ENCODE measurements at regions not wholly inside any gene's neighbourhood (a gene's known extent, or its start where the extent isn't known, plus 50 kb on each side); places are given as distances from the start of the nearest gene placed in this dataset.

GRCh38 chr22:49713003-49713402, 114.7 kb downstream of the BRD1 start:
- FAIRE-seq = no peak
- DNase-seq (ENCODE audit: insufficient read length, low spot score) = no peak
- TF ChIP-seq CTCF (IDR thresholded peaks at IDR 0.05; ENCODE audit: insufficient read depth, missing control alignments) = no peak

GRCh38 chr22:49712195-49712791, 115.4 kb downstream of the BRD1 start:
- TF ChIP-seq CTCF (IDR thresholded peaks at IDR 0.05; ENCODE audit: insufficient read depth, missing control alignments) = no peak
- FAIRE-seq (no peak), DNase-seq (ENCODE audit: insufficient read length, low spot score) (no peak)

- no peak for TF ChIP-seq CTCF (IDR thresholded peaks at IDR 0.05; ENCODE audit: insufficient read depth, missing control alignments)
- no peak for FAIRE-seq
- no peak for DNase-seq (ENCODE audit: insufficient read length, low spot score)
Observed at GRCh38 chr22:49710746-49711145, 116.9 kb downstream of the BRD1 start.

- FAIRE-seq = no peak
- DNase-seq (ENCODE audit: insufficient read length, low spot score) = no peak
- TF ChIP-seq CTCF (IDR thresholded peaks at IDR 0.05; ENCODE audit: insufficient read depth, missing control alignments) = no peak
Observed at GRCh38 chr22:49709464-49709863, 118.2 kb downstream of the BRD1 start.

GRCh38 chr22:49705972-49706352, 121.7 kb downstream of the BRD1 start:
- DNase-seq (ENCODE audit: insufficient read length, low spot score) (no peak), FAIRE-seq (no peak)

GRCh38 chr22:49705216-49705971, 122.3 kb downstream of the BRD1 start:
- DNase-seq (ENCODE audit: insufficient read length, low spot score) (no peak), FAIRE-seq (no peak)
- TF ChIP-seq CTCF (IDR thresholded peaks at IDR 0.05; ENCODE audit: insufficient read depth, missing control alignments) = no peak

More at GRCh38 chr22:49705972-49706352, 121.7 kb downstream of the BRD1 start:
- TF ChIP-seq CTCF (IDR thresholded peaks at IDR 0.05; ENCODE audit: insufficient read depth, missing control alignments) = no peak

Measured in D721Med (cell line).